GM19463 (cell line): ENCODE measurements at regions not wholly inside any gene's neighbourhood (a gene's known extent, or its start where the extent isn't known, plus 50 kb on each side); places are given as distances from the start of the nearest gene placed in this dataset.

Experiments
- ATAC-seq: cut with Tn5 transposase; IDR thresholded peaks from one replicate; pipeline ENCODE4 v1.9.1; 2021; ENCODE audit warnings: mild to moderate bottlenecking, moderate library complexity; ENCODE audit not compliant: unreplicated experiment

DNA sequence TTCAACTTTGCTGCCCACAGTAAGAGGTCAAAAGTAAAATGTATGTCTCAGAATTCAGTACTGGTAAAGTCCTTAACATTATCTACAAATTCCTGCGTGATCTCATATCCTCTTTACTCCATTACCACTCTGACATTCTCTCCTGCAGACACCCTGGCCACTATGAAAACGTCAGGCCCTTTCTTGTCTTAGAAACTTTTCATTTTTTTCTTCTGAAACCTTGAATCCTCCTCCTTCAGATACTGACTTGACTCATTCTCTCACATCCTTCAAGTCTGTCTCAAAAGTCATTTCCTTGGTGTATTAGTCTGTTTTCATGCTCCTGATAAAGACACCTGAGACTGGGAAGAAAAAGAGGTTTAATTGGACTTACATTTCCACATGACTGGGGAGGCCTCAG is 262.3 kb downstream of the POU4F1 start:
- ATAC-seq, result peak; percentile 74

DNA sequence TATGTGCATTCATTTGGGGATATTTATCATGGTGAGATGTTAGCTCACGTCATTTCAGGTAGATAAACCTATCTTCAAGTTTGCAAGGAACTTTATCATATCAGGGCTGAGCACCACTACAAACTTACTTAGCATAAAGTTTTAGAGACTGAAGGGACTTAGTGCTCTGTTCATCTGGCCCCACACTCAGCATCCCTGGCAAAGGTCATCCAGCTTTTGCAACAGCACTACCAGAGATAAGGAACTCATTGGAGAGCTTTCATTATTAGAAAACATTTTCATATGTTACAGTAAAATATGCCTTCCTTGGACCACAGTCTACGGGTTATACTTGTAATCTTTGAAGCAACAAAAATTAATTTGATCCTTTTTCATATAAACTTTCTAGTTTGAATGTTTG is 263.4 kb downstream of the POU4F1 start:
- ATAC-seq, result no peak

DNA sequence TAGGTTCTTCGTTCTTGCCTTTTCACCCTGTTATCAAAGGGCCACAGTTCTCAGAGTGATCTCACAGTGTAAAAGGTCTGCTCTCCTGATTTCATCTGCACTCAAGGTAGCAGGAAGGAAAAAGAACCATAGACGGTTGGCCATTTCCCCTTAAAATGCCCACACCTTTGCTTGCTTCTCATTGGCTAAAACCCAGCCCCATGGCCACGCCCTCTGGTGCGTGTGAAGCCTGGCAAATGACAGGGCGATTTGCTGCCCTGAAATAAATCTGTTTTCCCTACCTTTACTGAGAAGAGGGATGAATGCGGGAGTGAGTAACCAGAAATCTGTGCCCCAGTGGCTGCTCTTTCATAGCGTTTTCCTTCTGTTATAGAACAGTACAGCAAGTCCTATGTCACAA is 269.3 kb downstream of the POU4F1 start:
- no peak for ATAC-seq

DNA sequence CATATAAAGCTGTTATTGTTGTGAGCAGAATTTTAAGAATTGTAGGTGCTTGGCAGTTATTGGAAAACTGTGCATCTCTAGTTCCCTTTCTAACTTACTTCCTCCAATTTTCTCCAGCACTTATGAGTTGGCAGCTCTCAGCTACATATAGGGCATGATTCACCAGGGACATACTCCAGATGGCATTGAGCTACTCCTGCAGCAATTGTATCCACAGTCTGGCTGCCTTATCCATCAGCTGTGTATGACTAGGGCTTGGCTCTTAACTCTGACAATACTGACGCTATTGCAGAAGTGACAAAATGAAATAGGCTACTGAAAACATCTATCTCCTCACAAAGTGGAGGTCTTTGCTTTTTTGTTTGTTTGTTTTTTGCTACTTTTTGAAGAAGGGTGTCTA is 276.7 kb downstream of the POU4F1 start:
- no peak for ATAC-seq

- no peak for ATAC-seq
Observed at GRCh38 chr13:78325585-78325984, 277.8 kb downstream of the POU4F1 start.

- ATAC-seq, result no peak
Observed at GRCh38 chr13:78323848-78324247, 279.5 kb downstream of the POU4F1 start.

GRCh38 chr13:78323040-78323439 is 280.3 kb downstream of the POU4F1 start:
- ATAC-seq, result no peak

- no peak for ATAC-seq
Observed at GRCh38 chr13:78319101-78319627, 284.2 kb downstream of the POU4F1 start.

DNA sequence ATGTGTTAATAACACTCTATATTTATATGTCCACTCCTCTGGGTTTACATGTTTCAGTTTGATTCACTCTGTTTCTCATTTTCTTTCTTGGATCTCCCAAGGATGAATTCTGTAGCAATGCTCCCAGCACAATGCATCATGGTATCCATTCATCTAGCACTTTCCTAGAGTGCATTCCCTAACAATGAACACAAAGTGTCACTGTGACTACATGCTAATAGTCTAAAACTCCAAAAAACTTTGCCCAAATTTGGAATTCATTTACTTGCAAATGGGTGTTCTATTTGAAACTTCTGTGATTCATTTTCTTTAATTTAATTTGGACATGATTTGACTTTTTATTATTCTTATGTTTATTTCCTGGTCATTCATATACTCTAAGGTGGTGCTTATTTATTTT is 286.3 kb downstream of the POU4F1 start:
- no peak for ATAC-seq

GRCh38 chr13:78309497-78310180 is 293.7 kb downstream of the POU4F1 start:
- peak; percentile 74 for ATAC-seq

GRCh38 chr13:78306519-78307206 is 296.7 kb downstream of the POU4F1 start:
- ATAC-seq, result no peak

DNA sequence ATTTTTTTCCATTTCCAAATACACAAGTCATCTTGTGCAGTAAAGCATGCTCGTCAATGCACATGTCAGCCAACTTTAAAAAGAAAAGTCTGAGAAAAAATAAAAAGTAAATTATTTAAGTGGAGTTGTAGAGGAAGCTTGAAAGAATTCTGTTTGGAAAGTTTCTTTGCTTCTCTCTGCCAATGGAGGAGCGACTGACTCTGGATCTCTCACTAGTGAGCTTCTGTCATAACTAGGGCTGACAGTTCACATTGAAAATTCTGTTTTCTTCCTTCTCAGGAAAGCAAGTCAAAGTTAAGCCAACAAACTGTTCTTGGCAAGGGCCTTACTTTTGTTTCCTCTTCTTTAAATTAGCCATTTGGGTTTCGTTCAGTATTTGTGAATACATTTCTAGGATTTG is 298.2 kb downstream of the POU4F1 start:
- no peak for ATAC-seq

DNA sequence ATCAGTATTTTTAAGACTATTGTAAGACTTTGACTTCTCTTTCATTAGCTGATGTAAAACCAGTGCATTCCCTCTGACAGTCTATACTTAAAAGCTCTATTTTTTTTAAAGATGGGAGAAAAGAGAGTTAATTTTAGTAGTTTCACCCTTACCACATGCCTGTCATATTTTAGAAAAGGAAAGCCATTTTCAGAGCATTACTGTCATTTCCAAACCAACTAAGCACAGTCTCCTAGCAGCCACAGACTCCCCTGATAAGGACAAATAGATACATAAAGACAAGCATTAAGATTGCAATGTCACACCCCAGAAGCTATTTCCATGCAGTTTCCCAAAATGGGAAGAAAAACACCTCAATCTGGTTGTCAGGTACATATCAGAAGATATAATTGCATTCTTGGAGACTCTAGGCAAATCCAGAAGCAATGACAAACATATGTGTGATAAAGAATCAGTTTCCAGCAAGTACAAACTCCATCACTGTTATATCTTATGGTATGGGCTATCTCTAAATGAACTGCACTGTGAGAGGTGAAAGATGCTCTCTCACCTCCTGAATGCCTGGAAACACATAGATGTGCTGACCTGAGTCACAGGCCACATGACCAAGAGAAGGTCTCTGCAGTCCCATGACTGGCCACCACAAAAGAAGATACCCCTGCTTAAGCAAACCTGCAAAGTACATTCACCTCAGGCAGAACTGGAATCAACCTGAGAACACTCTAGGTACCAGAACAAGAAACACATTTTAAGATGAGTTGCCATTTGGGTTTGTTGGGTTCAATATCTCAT is 303.3 kb downstream of the POU4F1 start:
- ATAC-seq, result peak; percentile 75

DNA sequence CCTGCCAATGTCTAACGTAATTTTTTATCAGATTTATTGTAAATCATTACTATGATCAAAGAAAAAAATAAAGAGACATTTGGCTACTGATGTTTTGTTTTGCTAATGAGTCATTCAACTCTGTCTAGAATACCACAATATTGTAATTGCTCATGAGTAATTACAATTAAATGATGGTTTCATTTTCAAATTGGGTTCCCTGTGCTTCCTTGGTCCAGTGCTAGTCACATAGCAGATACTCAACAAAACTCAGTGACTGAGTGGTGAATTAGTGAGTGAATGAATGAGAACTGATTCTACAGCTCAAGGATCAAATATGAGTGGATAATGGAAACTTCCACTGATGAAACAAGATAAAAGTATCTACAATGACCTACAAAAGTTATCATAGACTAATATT is 304.7 kb downstream of the POU4F1 start:
- no peak for ATAC-seq

DNA sequence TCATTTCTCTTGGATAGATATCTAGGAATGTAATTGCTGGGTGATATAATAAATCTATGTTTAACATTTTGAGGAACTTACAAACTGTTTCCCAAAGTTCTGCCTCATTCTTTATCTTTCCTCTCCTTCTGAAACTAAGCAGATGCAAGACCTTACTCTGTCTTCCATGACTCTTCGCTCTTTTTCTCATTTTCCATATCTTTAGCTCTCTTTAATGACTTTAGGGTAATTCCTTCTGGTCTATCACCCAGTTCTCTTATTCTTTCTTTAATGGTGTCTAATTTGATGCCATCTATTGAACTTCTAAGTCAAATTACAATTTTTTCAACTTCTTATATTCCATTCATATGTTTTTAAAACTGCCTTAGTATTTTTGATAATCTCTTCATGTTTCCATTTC is 316.6 kb downstream of the POU4F1 start:
- ATAC-seq, result no peak

DNA sequence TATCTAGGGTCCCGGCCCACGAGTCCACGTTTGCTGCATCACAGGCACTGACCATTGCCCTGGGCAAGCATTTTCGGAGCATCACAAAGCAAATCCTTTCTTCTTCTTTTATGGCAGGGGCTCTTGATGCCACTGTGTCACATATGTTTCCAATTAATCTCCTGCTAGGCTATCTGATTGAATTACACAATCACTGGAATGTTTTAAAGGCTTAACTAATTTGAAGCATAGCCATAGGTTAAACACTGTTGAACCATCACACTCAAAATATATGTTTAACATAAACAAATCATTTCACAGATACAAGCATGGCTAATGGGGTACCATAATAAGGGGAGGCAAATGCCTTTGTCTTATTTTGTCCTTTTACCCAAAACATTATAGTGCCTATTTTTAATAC is 338.3 kb downstream of the POU4F1 start:
- ATAC-seq, result no peak

- no peak for ATAC-seq
Observed at GRCh38 chr13:78258304-78258703, 339.7 kb upstream of the EDNRB start.

DNA sequence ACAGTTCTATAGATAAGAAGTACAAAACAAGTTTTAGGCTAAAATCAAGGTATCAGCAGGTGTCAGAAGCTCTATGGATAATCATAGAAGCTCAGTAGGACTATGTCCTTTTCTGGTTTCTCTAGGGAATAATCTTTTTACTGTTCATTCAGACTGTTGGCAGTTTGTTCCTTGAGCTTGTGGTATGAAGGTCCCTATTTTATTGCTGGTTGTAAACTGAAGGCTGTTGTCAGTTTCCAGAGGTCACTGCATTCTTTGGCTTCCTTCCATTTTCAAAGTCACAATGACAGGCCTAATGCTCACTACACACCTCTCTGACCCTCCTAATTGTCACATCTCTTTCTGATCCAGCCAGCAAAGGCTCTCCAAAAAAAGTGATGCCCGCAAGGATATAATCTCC is 337.9 kb upstream of the EDNRB start:
- no peak for ATAC-seq

DNA sequence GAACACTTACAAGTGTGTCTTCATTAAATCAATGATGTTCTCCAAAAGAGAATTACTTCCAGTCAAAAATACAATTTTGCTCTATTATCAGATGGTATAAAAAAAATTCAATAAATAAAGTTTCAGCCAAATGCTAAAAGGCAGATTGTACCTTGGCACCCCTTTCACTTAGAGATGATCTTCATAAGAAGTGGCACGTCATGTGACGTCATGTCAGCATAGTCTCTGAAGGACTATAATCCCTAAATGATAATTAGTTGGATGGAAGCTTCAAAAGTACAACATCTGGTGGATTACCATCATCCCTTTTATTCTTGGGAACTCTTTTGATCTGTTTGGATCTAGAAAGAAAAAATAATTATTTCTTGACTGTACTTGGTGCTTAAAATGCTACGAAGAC is 335.5 kb upstream of the EDNRB start:
- ATAC-seq, result no peak

DNA sequence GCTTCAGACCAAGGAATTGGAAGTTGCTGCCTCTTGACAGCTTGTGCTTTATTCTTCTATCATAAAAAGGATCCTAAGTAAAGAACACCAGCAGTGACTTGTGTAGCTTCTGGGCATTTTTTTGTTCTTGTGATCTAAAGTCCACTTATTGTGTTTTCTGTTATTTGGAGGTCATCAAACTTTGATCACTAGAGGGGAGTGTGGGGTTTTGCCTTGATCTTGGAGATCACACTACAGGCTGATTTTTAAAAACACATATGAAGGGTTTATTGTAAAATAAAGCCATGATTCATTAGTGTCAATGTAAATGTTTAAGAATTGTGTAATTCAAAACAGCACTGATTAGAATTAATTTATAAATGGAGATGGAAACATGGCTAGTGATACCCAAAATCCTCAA is 328.7 kb upstream of the EDNRB start:
- no peak for ATAC-seq

GRCh38 chr13:78241278-78241919 is 322.8 kb upstream of the EDNRB start:
- no peak for ATAC-seq
